SJCRH30 (cell line): ENCODE measurements at regions not wholly inside any gene's neighbourhood (a gene's known extent, or its start where the extent isn't known, plus 50 kb on each side); places are given as distances from the start of the nearest gene placed in this dataset.
A peak's percentile ranks its signal among the peaks of the same experiment; 100 is the strongest.

Experiments used
- DNase-seq, 2 experiments: peaks; one replicate each; pipeline ENCODE4 v3.0.0-alpha.2; 2015 to 2020
- H3K27ac ChIP-seq: fragments of 250-450 bp; sonication (Bioruptor Pico); 2 replicates; pipeline ENCODE4 v1.5.1; 2020; ENCODE audit warnings: mild to moderate bottlenecking, moderate library complexity
- H3K27me3 ChIP-seq: fragments of 250-450 bp; sonication (Bioruptor Pico); 2 replicates; pipeline ENCODE4 v1.5.1; 2020; ENCODE audit warnings: mild to moderate bottlenecking, moderate library complexity
- H3K36me3 ChIP-seq: fragments of 250-450 bp; sonication (Bioruptor Pico); 2 replicates; pipeline ENCODE4 v1.5.1; 2020; ENCODE audit warnings: mild to moderate bottlenecking, moderate library complexity
- H3K4me1 ChIP-seq: fragments of 250-450 bp; sonication (Bioruptor Pico); 2 replicates; pipeline ENCODE4 v1.5.1; 2020; ENCODE audit warnings: mild to moderate bottlenecking, moderate library complexity
- H3K4me3 ChIP-seq: fragments of 250-450 bp; sonication (Bioruptor Pico); 2 replicates; pipeline ENCODE4 v1.5.1; 2020; ENCODE audit warnings: mild to moderate bottlenecking, moderate library complexity
- H3K9me3 ChIP-seq: fragments of 250-450 bp; sonication (Bioruptor Pico); replicated peaks from 2 replicates; pipeline ENCODE4 v1.5.1; 2020; ENCODE audit warnings: mild to moderate bottlenecking, moderate library complexity

GRCh38 chrX:45750639-45751038 is 550.0 kb upstream of the DIPK2B start:
- Histone ChIP-seq H3K4me1 (no peaks in the 10 kb centered on the region), H3K9me3 (no peaks in the 10 kb centered on the region), H3K36me3 (no peaks in the 10 kb centered on the region), H3K27ac (no peak overlapping the region), H3K4me3 (no peak overlapping the region), H3K27me3 (no peaks in the 10 kb centered on the region)
- DNase-seq, result no peak

- no peak for DNase-seq
- Histone ChIP-seq H3K27ac (no peak overlapping the region), H3K4me1 (no peaks in the 10 kb centered on the region), H3K36me3 (no peaks in the 10 kb centered on the region), H3K9me3 (no peaks in the 10 kb centered on the region), H3K27me3 (no peaks in the 10 kb centered on the region), H3K4me3 (no peak overlapping the region)
Observed at GRCh38 chrX:45749375-45749774, 548.7 kb upstream of the DIPK2B start.

DNA sequence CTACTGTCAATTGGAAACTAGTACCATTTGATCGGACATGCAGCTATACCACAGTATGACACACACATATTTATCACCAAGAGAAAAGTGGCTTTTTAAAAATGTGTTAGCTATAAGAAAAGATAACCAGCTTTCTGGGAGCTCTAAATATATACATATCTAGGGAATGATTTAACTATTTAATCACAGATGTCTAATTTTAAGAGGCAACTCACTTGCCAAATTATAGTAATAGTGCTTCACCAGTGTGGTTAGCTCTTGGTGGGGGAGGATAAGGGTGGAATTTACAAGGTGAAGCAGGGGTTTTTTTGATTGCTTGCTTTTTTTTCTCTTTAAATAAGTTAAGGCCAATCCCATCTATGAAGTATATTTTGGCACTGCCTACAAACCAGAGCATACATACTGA is 547.7 kb upstream of the DIPK2B start:
- Histone ChIP-seq H3K27me3 (no peaks in the 10 kb centered on the region), H3K9me3 (no peaks in the 10 kb centered on the region), H3K4me3 (no peak overlapping the region), H3K36me3 (no peaks in the 10 kb centered on the region), H3K4me1 (no peaks in the 10 kb centered on the region), H3K27ac (no peak overlapping the region)
- no peak for DNase-seq

DNA sequence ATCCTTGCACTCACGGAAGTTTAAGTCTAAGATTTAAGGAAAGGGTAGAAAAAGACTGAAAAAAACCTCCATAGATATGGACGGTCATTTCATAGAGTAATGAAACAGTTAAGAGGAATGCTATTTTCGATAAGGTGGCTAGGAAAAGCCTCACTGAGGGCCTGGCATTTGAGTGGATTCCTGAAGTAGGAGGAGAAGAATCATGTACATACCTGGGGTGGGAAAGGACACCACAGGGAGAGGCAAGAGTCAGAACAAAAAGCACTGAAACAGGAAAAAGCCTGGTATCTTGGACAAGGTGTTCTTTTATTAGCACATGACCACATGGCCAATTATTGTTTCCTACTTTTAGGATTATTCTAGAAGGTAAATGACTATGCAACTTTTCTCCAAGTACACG is 547.2 kb upstream of the DIPK2B start:
- H3K27ac ChIP-seq, result no peak overlapping the region
- DNase-seq, result no peak
- H3K36me3 ChIP-seq, result no peaks in the 10 kb centered on the region
- no peaks in the 10 kb centered on the region for H3K4me1 ChIP-seq
- no peak overlapping the region for H3K4me3 ChIP-seq
- no peaks in the 10 kb centered on the region for H3K9me3 ChIP-seq
- H3K27me3 ChIP-seq, result no peaks in the 10 kb centered on the region

DNA sequence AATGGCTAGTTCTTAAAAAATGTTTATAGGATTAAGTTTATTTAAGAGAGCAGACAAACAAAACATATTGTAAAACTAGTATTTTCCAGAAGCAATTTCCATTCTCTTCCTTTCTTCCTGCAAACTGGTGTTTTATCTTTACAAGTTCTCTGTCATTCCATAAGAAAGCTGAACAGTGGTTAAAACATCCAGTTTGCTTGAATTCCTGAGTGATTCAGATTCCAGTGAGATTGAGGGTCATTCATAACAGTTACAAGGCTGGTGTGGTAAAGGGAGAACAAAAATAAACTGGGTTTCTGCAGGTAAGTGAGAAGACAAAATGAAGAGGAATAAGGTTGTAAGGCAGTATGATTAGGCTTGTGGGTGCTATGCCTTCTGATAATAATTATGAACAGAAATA is 544.8 kb upstream of the DIPK2B start:
- no peak for DNase-seq
- no peak overlapping the region for H3K4me3 ChIP-seq
- no peaks in the 10 kb centered on the region for H3K4me1 ChIP-seq
- H3K27ac ChIP-seq, result no peak overlapping the region
- H3K27me3 ChIP-seq, result no peaks in the 10 kb centered on the region
- no peaks in the 10 kb centered on the region for H3K36me3 ChIP-seq
- no peaks in the 10 kb centered on the region for H3K9me3 ChIP-seq

DNA sequence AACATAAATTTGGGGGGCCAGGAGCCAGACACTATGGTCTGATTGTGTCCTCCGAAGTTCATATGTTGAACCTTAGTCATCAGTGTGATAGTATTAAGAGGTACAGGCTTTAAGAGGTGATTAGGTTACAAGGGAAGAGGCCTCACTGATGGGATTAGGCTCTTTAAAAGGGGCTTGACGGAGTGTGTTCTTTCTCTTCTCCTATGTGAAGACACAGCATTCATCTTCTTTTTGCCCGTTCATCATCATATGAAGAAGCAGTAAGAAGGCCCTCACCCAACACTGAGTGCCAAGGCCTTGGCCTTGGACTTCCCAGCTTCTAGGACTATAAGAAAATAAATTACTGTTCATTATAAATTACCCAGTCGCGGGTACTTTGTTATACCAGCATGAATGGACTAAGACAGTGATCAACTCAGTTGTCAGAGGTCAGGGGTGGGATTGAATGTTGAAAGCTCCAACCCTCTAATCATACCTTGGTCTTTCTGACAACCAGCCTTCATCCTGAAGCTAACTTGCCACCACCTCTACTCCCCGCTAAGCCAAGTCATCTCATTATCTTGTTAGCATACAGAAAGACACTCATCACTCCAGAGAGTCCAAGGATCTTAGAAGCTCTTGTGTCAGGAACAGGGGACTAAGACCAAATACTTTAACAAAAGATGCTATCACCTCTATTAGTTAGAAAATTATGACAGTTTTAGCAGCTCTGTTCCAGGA is 543.4 kb upstream of the DIPK2B start:
- DNase-seq, result no peak
- Histone ChIP-seq H3K27ac (no peak overlapping the region), H3K27me3 (no peaks in the 10 kb centered on the region), H3K9me3 (no peaks in the 10 kb centered on the region), H3K4me3 (no peak overlapping the region), H3K4me1 (no peaks in the 10 kb centered on the region), H3K36me3 (no peaks in the 10 kb centered on the region)

DNA sequence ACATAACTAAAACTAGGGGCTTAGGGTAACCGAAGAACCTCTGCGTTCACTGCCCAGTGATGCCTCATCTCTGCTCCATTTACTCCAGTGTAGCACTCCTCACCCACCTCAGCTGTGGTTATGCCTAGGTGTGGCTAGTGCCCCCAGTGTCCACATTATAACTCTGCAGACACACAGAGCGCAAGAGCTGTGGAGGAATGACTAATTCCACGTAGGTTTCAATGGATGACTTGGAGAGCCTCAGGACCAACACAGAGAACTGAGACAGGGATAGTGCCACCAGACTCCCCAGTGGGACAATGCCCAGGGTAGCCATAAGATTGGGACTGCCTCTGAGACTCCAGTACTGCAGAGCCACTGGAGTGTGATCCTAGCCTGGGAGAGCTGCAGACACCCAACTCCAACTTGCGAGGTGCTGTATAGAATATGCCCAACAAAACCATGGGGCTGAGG is 542.4 kb upstream of the DIPK2B start:
- Histone ChIP-seq H3K4me1 (no peaks in the 10 kb centered on the region), H3K36me3 (no peaks in the 10 kb centered on the region), H3K27me3 (no peaks in the 10 kb centered on the region), H3K4me3 (no peak overlapping the region), H3K9me3 (no peaks in the 10 kb centered on the region), H3K27ac (no peak overlapping the region)
- peak in 1 of 2 experiments; percentile 1 for DNase-seq

GRCh38 chrX:45740291-45740690 is 539.6 kb upstream of the DIPK2B start:
- no peaks in the 10 kb centered on the region for H3K9me3 ChIP-seq
- DNase-seq, result no peak
- no peak overlapping the region for H3K4me3 ChIP-seq
- H3K36me3 ChIP-seq, result no peaks in the 10 kb centered on the region
- no peaks in the 10 kb centered on the region for H3K27me3 ChIP-seq
- H3K4me1 ChIP-seq, result no peaks in the 10 kb centered on the region
- H3K27ac ChIP-seq, result no peak overlapping the region

- Histone ChIP-seq H3K4me1 (no peaks in the 10 kb centered on the region), H3K27ac (no peak overlapping the region), H3K36me3 (no peaks in the 10 kb centered on the region), H3K9me3 (no peaks in the 10 kb centered on the region), H3K4me3 (no peak overlapping the region), H3K27me3 (no peaks in the 10 kb centered on the region)
- no peak for DNase-seq
Observed at GRCh38 chrX:45735571-45735970, 534.9 kb upstream of the DIPK2B start.

DNA sequence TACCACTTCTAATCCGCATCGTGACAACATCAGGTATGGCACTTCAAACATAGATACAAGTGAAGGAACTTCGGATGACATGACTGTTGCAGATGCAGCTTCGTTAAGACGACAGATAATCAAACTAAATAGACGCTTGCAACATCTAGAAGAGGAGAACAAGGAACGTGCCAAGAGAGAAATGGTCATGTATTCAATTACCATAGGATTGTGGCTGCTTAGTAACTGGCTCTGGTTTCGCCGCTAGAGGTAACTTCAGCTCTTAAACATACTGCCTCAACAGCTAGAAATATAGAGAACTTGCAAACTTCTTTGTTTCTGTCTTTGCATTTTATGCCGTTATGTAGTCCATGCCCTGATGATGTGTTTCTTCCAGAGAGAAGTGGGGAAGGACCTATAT is 530.8 kb upstream of the DIPK2B start:
- Histone ChIP-seq H3K27ac (no peak overlapping the region), H3K36me3 (no peaks in the 10 kb centered on the region), H3K4me1 (no peaks in the 10 kb centered on the region), H3K4me3 (no peak overlapping the region), H3K9me3 (no peaks in the 10 kb centered on the region), H3K27me3 (no peaks in the 10 kb centered on the region)
- no peak for DNase-seq

- H3K36me3 ChIP-seq, result no peaks in the 10 kb centered on the region
- no peak overlapping the region for H3K27ac ChIP-seq
- no peaks in the 10 kb centered on the region for H3K4me1 ChIP-seq
- H3K27me3 ChIP-seq, result no peaks in the 10 kb centered on the region
- no peak for DNase-seq
- no peaks in the 10 kb centered on the region for H3K9me3 ChIP-seq
- no peak overlapping the region for H3K4me3 ChIP-seq
Observed at GRCh38 chrX:45727761-45728160, 527.1 kb upstream of the DIPK2B start.

DNA sequence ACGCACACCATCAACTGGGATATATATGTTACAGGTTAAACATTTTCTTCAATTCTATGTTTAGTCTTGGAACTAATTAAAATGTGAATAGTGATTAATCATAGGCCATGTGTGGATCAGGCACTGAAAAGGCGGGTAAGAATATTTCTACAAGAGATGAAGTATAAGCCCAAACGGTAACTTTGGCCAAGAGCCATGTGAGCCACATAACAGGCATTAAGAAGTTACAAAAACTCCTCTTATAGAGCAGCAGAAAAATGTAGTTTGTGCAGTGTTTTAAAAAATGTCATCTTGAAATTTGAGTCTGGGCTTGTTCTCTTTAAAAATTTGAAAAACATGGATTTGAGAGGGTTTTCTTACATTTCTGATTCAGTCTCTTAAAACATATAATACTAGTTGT is 521.8 kb upstream of the DIPK2B start:
- H3K36me3 ChIP-seq, result no peaks in the 10 kb centered on the region
- H3K27ac ChIP-seq, result no peak overlapping the region
- DNase-seq, result no peak
- H3K9me3 ChIP-seq, result no peaks in the 10 kb centered on the region
- H3K27me3 ChIP-seq, result no peaks in the 10 kb centered on the region
- H3K4me3 ChIP-seq, result no peak overlapping the region
- H3K4me1 ChIP-seq, result no peaks in the 10 kb centered on the region

GRCh38 chrX:45719751-45720501 is 519.2 kb upstream of the DIPK2B start:
- Histone ChIP-seq H3K9me3 (no peaks in the 10 kb centered on the region), H3K4me1 (no peaks in the 10 kb centered on the region), H3K4me3 (no peak overlapping the region), H3K36me3 (no peaks in the 10 kb centered on the region), H3K27ac (no peak overlapping the region), H3K27me3 (no peaks in the 10 kb centered on the region)
- no peak for DNase-seq

GRCh38 chrX:45718676-45719075 is 518.0 kb upstream of the DIPK2B start:
- no peaks in the 10 kb centered on the region for H3K36me3 ChIP-seq
- H3K27ac ChIP-seq, result no peak overlapping the region

DNA sequence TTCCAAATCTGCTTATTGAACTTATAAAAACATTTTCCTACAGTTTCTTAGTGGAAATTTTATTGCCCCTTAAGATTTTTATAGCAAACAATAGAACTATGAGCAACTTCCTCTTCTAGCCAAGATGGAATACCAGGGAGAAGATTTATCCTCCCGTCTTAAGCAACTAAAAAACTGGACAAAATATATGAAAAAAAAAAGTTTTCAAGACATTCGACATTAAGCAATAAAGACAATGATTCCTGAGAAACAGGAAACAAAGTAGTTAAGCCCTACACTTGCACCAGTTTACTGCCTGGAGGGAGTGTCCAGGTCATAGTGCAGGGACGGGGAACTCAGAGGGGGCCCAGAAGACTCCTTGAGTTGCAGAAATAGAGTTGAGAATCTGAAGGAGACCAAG is 516.1 kb upstream of the DIPK2B start:
- Histone ChIP-seq H3K27ac (no peak overlapping the region), H3K9me3 (no peaks in the 10 kb centered on the region), H3K4me1 (no peaks in the 10 kb centered on the region), H3K36me3 (no peaks in the 10 kb centered on the region), H3K27me3 (no peaks in the 10 kb centered on the region), H3K4me3 (no peak overlapping the region)
- DNase-seq, result no peak

More at GRCh38 chrX:45718676-45719075, 518.0 kb upstream of the DIPK2B start:
- DNase-seq, result no peak
- Histone ChIP-seq H3K9me3 (no peaks in the 10 kb centered on the region), H3K27me3 (no peaks in the 10 kb centered on the region), H3K4me3 (no peak overlapping the region), H3K4me1 (no peaks in the 10 kb centered on the region)

DNA sequence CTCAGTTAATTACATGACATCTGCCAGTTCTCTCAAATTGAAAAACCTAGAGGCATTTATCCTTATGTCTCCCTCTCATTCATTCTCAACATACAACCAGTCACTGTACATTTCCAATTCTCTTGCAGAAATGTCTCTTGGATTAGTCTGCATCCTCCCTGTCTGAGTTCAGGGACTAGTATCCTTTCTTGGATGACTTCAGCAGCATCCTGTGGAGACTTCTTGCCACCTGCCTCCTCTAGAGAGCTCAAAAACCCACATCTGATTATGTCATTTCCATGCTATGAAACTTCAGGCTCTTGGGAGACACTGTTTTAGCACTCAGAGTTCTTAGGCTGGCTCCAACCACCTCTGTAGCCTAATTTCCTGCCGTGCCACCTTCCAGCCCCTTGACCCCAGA is 515.1 kb upstream of the DIPK2B start:
- no peaks in the 10 kb centered on the region for H3K36me3 ChIP-seq
- H3K4me1 ChIP-seq, result no peaks in the 10 kb centered on the region
- H3K4me3 ChIP-seq, result no peak overlapping the region
- no peaks in the 10 kb centered on the region for H3K27me3 ChIP-seq
- peak in 1 of 2 experiments; percentile 0 for DNase-seq
- no peak overlapping the region for H3K27ac ChIP-seq
- H3K9me3 ChIP-seq, result no peaks in the 10 kb centered on the region
